ENCODE measurements at regions not wholly inside any gene's neighbourhood (a gene's known extent, or its start where the extent isn't known, plus 50 kb on each side); places are given as distances from the start of the nearest gene placed in this dataset.
A peak's percentile ranks its signal among the peaks of the same experiment; 100 is the strongest.

DNA sequence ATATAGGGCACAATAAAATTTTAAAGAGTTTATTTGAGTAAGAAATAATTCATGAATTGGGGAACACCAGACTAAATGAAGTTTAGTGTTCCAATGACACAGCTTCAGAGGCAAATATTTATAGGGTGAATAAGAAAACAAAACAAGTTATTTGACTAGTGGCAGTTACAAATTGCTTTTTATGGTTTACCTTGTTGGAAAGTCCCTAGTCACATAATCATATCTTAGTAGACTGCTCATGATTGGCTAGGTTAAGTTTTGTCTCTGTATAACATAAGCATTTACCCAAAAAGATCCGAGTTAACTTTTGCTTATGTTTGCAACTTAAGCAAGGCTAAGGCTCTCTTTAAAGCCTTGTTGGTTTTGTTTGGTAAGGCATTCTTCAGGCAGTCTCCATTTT is 224.7 kb upstream of the MIR17HG start (continued):
- TF ChIP-seq ZNF462 (CRISPR knock-in tag; IDR thresholded peaks at IDR 0.05) (no peak), STAT1 (IDR thresholded peaks at IDR 0.05; ENCODE audit: unreplicated experiment) (no peak), POLR2AphosphoS5 (IDR thresholded peaks at IDR 0.05; ENCODE audit: low read depth) (no peak), ZNF114 (CRISPR knock-in tag; IDR thresholded peaks at IDR 0.05) (no peak), EZH2phosphoT487 (IDR thresholded peaks at IDR 0.05; ENCODE audit: unreplicated experiment) (no peak)

DNA sequence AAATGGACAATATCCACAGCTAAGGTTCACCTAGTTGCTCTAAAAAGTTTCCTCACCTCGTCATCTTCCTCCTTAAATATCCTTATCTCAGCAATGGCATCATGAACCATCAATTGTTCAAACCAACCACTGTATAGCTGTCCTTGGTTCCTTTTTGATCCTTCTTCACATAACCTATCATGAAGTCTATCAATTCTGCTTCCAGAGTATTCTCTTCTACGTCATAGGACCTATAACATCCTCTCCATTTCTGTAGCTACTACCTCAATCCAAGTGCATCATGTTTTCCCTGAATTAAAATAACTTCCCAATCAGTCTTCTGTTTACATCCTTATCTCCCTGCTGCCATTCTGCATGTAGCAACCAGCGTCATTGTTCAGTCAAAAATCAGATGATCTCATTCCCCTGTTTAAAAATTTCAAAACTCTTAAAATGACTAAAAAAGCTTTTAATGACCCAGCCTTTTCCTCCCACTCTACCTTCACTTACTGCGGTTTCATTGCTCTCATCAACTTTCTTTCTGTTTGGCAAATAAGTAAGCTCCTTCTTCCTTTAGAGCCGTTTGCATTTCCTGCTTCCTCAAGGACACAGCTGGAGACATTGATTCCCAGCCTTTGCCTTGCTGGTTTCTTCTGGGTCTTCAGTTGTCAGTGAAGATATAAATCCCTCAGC is 223.9 kb upstream of the MIR17HG start:
- Histone ChIP-seq H3K4me2 (peak overlapping the region; percentile 24), H3K27me3 (ENCODE audit: insufficient read depth) (no peaks in the 10 kb centered on the region), H3K27ac (ENCODE audit: low read depth) (no peak overlapping the region), H2AFZ (peak overlapping the region; percentile 44; the same call in 1 of the 2 replicates), H3K79me2 (replicated peaks; ENCODE audit: insufficient read depth) (no peaks in the 10 kb centered on the region), H3K4me3 (no peak overlapping the region), H4K20me1 (replicated peaks; ENCODE audit: insufficient read depth) (no peaks in the 10 kb centered on the region), H3F3A (replicated peaks; ENCODE audit: low read depth) (no peaks in the 10 kb centered on the region), H3K9me2 (ENCODE audit: insufficient read depth) (no peaks in the 10 kb centered on the region), H3K36me3 (ENCODE audit: insufficient read depth) (no peaks in the 10 kb centered on the region), H3K4me1 (ENCODE audit: insufficient read depth) (peaks cover 14% of the 10 kb centered on the region)
- DNase-seq (ENCODE audit: low spot score) (peak; percentile 67), ATAC-seq (peak; percentile 66)
- H3K9me3 Mint-ChIP-seq, result no peaks in the 10 kb centered on the region
- no peaks in the 10 kb centered on the region for H3K36me3 Mint-ChIP-seq (ENCODE audit: low read depth)
- TF ChIP-seq EZH2phosphoT487 (IDR thresholded peaks at IDR 0.05; ENCODE audit: unreplicated experiment) (no peak), ZNF462 (CRISPR knock-in tag; IDR thresholded peaks at IDR 0.05) (peak; percentile 71; the same call in 1 of the 2 replicates)
- H3K27me3 Mint-ChIP-seq (ENCODE audit: insufficient read depth, low read depth, poor library complexity), result no peaks in the 10 kb centered on the region
- peaks cover 21% of the 10 kb centered on the region for H3K4me1 Mint-ChIP-seq
- peak overlapping the region; percentile 78 for H3K27ac Mint-ChIP-seq
- no peak overlapping the region for H3K4me3 Mint-ChIP-seq

Measured in GM23338 (cell line).